22Rv1 (cell line): ENCODE measurements at regions not wholly inside any gene's neighbourhood (a gene's known extent, or its start where the extent isn't known, plus 50 kb on each side); places are given as distances from the start of the nearest gene placed in this dataset.

Experiments
- CTCF ChIP-seq: fragments of 450-650 bp; IDR thresholded peaks from 2 replicates; pipeline ENCODE4 v1.5.1; 2017; ENCODE audit warnings: mild to moderate bottlenecking
- ZFX ChIP-seq: fragments of 450-650 bp; IDR thresholded peaks from 2 replicates; pipeline ENCODE4 v1.6.1; 2017; ENCODE audit warnings: antibody characterized with exemption, borderline replicate concordance

- no peak for TF ChIP-seq CTCF
- no peak for TF ChIP-seq ZFX
Measured at GRCh38 chr6:44012078-44012493, 115.2 kb downstream of the MRPL14 start.
